Heart left ventricle (tissue), 13 donors: ENCODE measurements at regions not wholly inside any gene's neighbourhood (a gene's known extent, or its start where the extent isn't known, plus 50 kb on each side); places are given as distances from the start of the nearest gene placed in this dataset.
"Not testable (repeated sequence)": the region's sequence is repeated elsewhere in the genome, so short reads cannot be mapped to it uniquely, and the experiment has no call there.

Source experiments
- CTCF ChIP-seq, 12 donors: fragments of 200-600 bp; sonication (generic) in 4 of 12; IDR thresholded peaks; one replicate each; pipeline versions ENCODE4 v1.5.0 to v1.8.0; 2018 to 2022; ENCODE audit warnings: antibody characterized with exemption in 12 of 12, mild to moderate bottlenecking in 5 of 12
- POLR2A ChIP-seq, 2 donors: fragments of 450-650 bp; IDR thresholded peaks; one replicate each; pipeline ENCODE4 v1.6.1; 2017; ENCODE audit warnings: antibody characterized with exemption in 2 of 2, mild to moderate bottlenecking in 2 of 2, moderate library complexity in 2 of 2
- donor health status: ischemic (EF 13 %, LVEDD 7.1; RV severe dilation, severe dysfunction).
- donor health status: DM: no; HTN: yes; CAD: no.
- donor health status: DM: no; HTN: no; CAD: no.
- donor health status: ischemic (EF 25% LVEDD 6.9; RV normal size, moderate dysfunction).
- donor health status: ischemic (EF 25% LVEDD 5.7; RV mildly dilated, moderate dysfunction).
- donor health status: ischemic (EF 35%, LVEDD 5.7; RV mildly dilated, moderate dysfunction).
- donor health status: nonischemic (EF 11% LVEDD 7.7; RV severe dilation, severe dysfunction).
- donor health status: DM: yes; HTN: yes; CAD: no.
- donor health status: PGD.
- donor health status: ischemic (EF 29% LVEDD 5.4; RV normal size, mild dysfunction).
- donor health status: nonischemic (EF 23%, LVEDD 6.1; RV moderate dilation, normal function).

- not testable (repeated sequence) for TF ChIP-seq CTCF, POLR2A (IDR thresholded peaks at IDR 0.05)
Observed at GRCh38 chr14:19097750-19098149, 130.5 kb downstream of the POTEM start.
